MM.1S (cell line): ENCODE measurements at regions not wholly inside any gene's neighbourhood (a gene's known extent, or its start where the extent isn't known, plus 50 kb on each side); places are given as distances from the start of the nearest gene placed in this dataset.

Experiments used
- CTCF ChIP-seq: fragments of 300-600 bp; sonication (generic); IDR thresholded peaks from 2 replicates; pipeline ENCODE4 v1.5.1; 2016; ENCODE audit warnings: antibody characterized with exemption, low read length, mixed read lengths
- EZH2phosphoT487 ChIP-seq: fragments of 300-600 bp; sonication (generic); IDR thresholded peaks from 2 replicates; pipeline ENCODE4 v1.6.1; 2018; ENCODE audit warnings: antibody characterized with exemption, low read length

GRCh38 chr9:99576002-99576401 lies 245.7 kb upstream of the NR4A3 start:
- TF ChIP-seq CTCF (no peak), EZH2phosphoT487 (no peak)
